K562 (cell line): ENCODE measurements at regions not wholly inside any gene's neighbourhood (a gene's known extent, or its start where the extent isn't known, plus 50 kb on each side); places are given as distances from the start of the nearest gene placed in this dataset.

Experiments used
- ATAC-seq: fragments of 200-7000 bp; cut with Tn5 transposase; 3 replicates; pipeline ENCODE4 v1.9.1; 2020; ENCODE audit warnings: moderate library complexity
- BruUV-seq: library from RNA; stranded (reverse); fragments of 400-500 nt; replicated peaks from 2 replicates; lab custom pipeline; 2021; lab: Mats Ljungman, UMichigan
- CTCF ChIA-PET: fragments of 300-600 bp; formaldehyde crosslinking; extraction: SDS; loops from one replicate; lab custom pipeline; 2021; ENCODE audit warnings: low intra/inter-chr PET ratio; lab: Yijun Ruan, JAX
- POLR2A ChIA-PET: fragments of 300-600, 350-650 bp; sonication (Branson Sonifier 250); formaldehyde crosslinking; extraction: SDS; loops from one replicate; lab custom pipeline; 2021; ENCODE audit warnings: antibody characterized with exemption, inconsistent platforms; lab: Yijun Ruan, JAX
- DNase-seq, 4 experiments: peaks; one replicate each; pipeline versions ENCODE4 v3.0.0 to v3.0.0-alpha.2; 2011 to 2018; ENCODE audit warnings: low spot score in 3 of 4, mixed read lengths in 3 of 4; ENCODE audit errors: extremely low read depth in 1 of 4
- FAIRE-seq: peaks from 2 replicates; lab custom pipeline; 2011; peaks lifted over from hg19 to GRCh38; lab: Jason Lieb, UNC
- H2AFZ ChIP-seq: 2 replicates; pipeline ENCODE4 v1.6.0; 2011; ENCODE audit warnings: low read depth, low read length, control low read depth, inconsistent platforms
- H3K27ac ChIP-seq: fragments of 200-600 bp; 3 replicates; pipeline ENCODE4 v1.8.0; 2011; ENCODE audit warnings: low read depth, mild to moderate bottlenecking, control low read depth, inconsistent platforms, low read length, moderate library complexity, mixed read lengths; ENCODE audit errors: extremely low read depth
- H3K27me3 ChIP-seq, 2 experiments: fragments of 300-600 bp in 1 of 2; 2 replicates in 1 of 2; 3 replicates in 1 of 2; pipeline versions ENCODE4 v1.6.0 to v1.8.0; 2011; ENCODE audit warnings: inconsistent platforms in 2 of 2, low read length in 2 of 2, mild to moderate bottlenecking in 1 of 2, mixed read lengths in 1 of 2, moderate library complexity in 1 of 2; ENCODE audit not compliant: control insufficient read depth in 2 of 2, insufficient read depth in 2 of 2
- H3K36me3 ChIP-seq: fragments of 300-600 bp; 3 replicates; pipeline ENCODE4 v1.8.0; 2011; ENCODE audit warnings: mild to moderate bottlenecking, low read length, inconsistent platforms; ENCODE audit not compliant: control insufficient read depth, insufficient read depth
- H3K4me1 ChIP-seq, 2 experiments: fragments of 200-600 bp in 1 of 2; replicated peaks in 1 of 2; 2 replicates in 1 of 2; 3 replicates in 1 of 2; pipeline versions ENCODE4 v1.5.1 to v1.8.0; 2011; ENCODE audit warnings: inconsistent platforms in 2 of 2, low read length in 2 of 2, mild to moderate bottlenecking in 1 of 2, mixed read lengths in 1 of 2, moderate library complexity in 1 of 2; ENCODE audit not compliant: control insufficient read depth in 2 of 2, insufficient read depth in 2 of 2
- H3K4me2 ChIP-seq: 2 replicates; pipeline ENCODE4 v1.6.1; 2011; ENCODE audit warnings: low read length, control low read depth, inconsistent platforms, mixed read lengths; ENCODE audit not compliant: insufficient read depth
- H3K4me3 ChIP-seq: fragments of 200-600 bp; sonication (generic), shearing (Covaris generic); 2 replicates; pipeline ENCODE4 v1.5.1; 2016; ENCODE audit warnings: control low read depth, inconsistent platforms
- H3K79me2 ChIP-seq: fragments of 200-600 bp; 3 replicates; pipeline ENCODE4 v1.8.0; 2011; ENCODE audit warnings: low read length, inconsistent platforms; ENCODE audit not compliant: control insufficient read depth, insufficient read depth
- H3K9ac ChIP-seq, 2 experiments: 2 replicates each; pipeline versions ENCODE4 v1.6.0 to v1.6.1; 2011; ENCODE audit warnings: low read depth in 2 of 2, low read length in 2 of 2, control low read depth in 1 of 2, inconsistent platforms in 1 of 2, mild to moderate bottlenecking in 1 of 2, mixed read lengths in 1 of 2; ENCODE audit not compliant: insufficient read depth in 1 of 2
- H3K9me1 ChIP-seq: one replicate; pipeline ENCODE4 v1.6.0; 2011; ENCODE audit warnings: inconsistent platforms, mild to moderate bottlenecking, low read length, moderate library complexity; ENCODE audit not compliant: control insufficient read depth, insufficient read depth
- H3K9me3 ChIP-seq: replicated peaks from 2 replicates; pipeline ENCODE4 v1.5.1; 2011; ENCODE audit warnings: low read depth, low read length, inconsistent platforms; ENCODE audit not compliant: control insufficient read depth, insufficient read depth
- H4K20me1 ChIP-seq: replicated peaks from 2 replicates; pipeline ENCODE4 v1.6.1; 2011; ENCODE audit warnings: low read length, inconsistent platforms, mixed read lengths; ENCODE audit not compliant: control insufficient read depth, insufficient read depth
- ARID1B ChIP-seq: fragments of 450-650 bp; IDR thresholded peaks from 2 replicates; pipeline ENCODE4 v1.6.1; 2016; ENCODE audit warnings: antibody characterized with exemption, mild to moderate bottlenecking, inconsistent platforms
- ATF3 ChIP-seq, 2 experiments: fragments of 450-650 bp in 1 of 2; sonication (generic) in 1 of 2; formaldehyde crosslinking in 1 of 2; IDR thresholded peaks in 1 of 2; conservative IDR thresholded peaks in 1 of 2; 2 replicates each; pipeline versions ENCODE4 v1.6.1 to v1.8.1; 2016 to 2023; ENCODE audit warnings: mild to moderate bottlenecking in 2 of 2, moderate library complexity in 2 of 2, inconsistent platforms in 1 of 2, missing genetic modification reagents in 1 of 2
- CTBP1 ChIP-seq: fragments of 450-650 bp; IDR thresholded peaks from 2 replicates; pipeline ENCODE4 v1.6.1; 2016; ENCODE audit warnings: borderline replicate concordance
- DPF2 ChIP-seq: fragments of 450-650 bp; IDR thresholded peaks from 2 replicates; pipeline ENCODE4 v1.6.1; 2016
- ELF4 ChIP-seq: fragments of 450-650 bp; formaldehyde crosslinking; IDR thresholded peaks from 2 replicates; pipeline ENCODE4 v1.4.0; 2022; ENCODE audit warnings: missing genetic modification characterization
- FOSL1 ChIP-seq: fragments of 200-800 bp; sonication (Bioruptor generic); conservative IDR thresholded peaks from 2 replicates; pipeline ENCODE4 v1.6.1; 2016; ENCODE audit warnings: missing genetic modification characterization, missing compliant biosample characterization
- FOXK2 ChIP-seq, 2 experiments: fragments of 450-650 bp; IDR thresholded peaks in 1 of 2; conservative IDR thresholded peaks in 1 of 2; 2 replicates each; pipeline ENCODE4 v1.6.1; 2016; ENCODE audit warnings: low read depth in 2 of 2, mild to moderate bottlenecking in 1 of 2
- GABPA ChIP-seq: fragments of 200-800 bp; sonication (Bioruptor generic); conservative IDR thresholded peaks from 2 replicates; pipeline ENCODE4 v1.6.1; 2016; ENCODE audit warnings: low read depth, missing genetic modification characterization, missing compliant biosample characterization
- JUN ChIP-seq, 2 experiments: sonication (generic) in 1 of 2; formaldehyde crosslinking in 1 of 2; IDR thresholded peaks; 2 replicates each; pipeline versions ENCODE4 v1.6.1 to v1.8.0; 2012 to 2022; ENCODE audit warnings: borderline replicate concordance in 2 of 2, mild to moderate bottlenecking in 2 of 2, improper control_type of control experiment in 1 of 2, low read depth in 1 of 2, low read length in 1 of 2, missing genetic modification reagents in 1 of 2
- JUND ChIP-seq, 2 experiments: IDR thresholded peaks; 2 replicates in 1 of 2; 3 replicates in 1 of 2; pipeline ENCODE4 v1.6.1; 2011; ENCODE audit warnings: borderline replicate concordance in 2 of 2, low read depth in 2 of 2, low read length in 2 of 2, improper control_type of control experiment in 1 of 2, missing biosample characterization in 1 of 2, missing genetic modification characterization in 1 of 2, missing genetic modification reagents in 1 of 2
- MEIS2 ChIP-seq: fragments of 450-650 bp; IDR thresholded peaks from 2 replicates; pipeline ENCODE4 v1.6.1; 2014; ENCODE audit warnings: mild to moderate bottlenecking; ENCODE audit not compliant: partially characterized antibody
- PKNOX1 ChIP-seq: fragments of 450-650 bp; IDR thresholded peaks from 2 replicates; pipeline ENCODE4 v1.6.1; 2016
- POLR2A ChIP-seq: fragments of 450-650 bp; conservative IDR thresholded peaks from 2 replicates; pipeline ENCODE4 v1.6.1; 2016
- SMARCE1 ChIP-seq: fragments of 450-650 bp; IDR thresholded peaks from 2 replicates; pipeline ENCODE4 v1.7.1; 2016; ENCODE audit warnings: mild to moderate bottlenecking
- ZBTB9 ChIP-seq: fragments of 450-650 bp; formaldehyde crosslinking; IDR thresholded peaks from 2 replicates; pipeline ENCODE4 v1.4.0; 2020; ENCODE audit warnings: mild to moderate bottlenecking, moderate library complexity
- ZEB2 ChIP-seq: fragments of 450-650 bp; IDR thresholded peaks from 2 replicates; pipeline ENCODE4 v1.6.1; 2016
- WGBS: fragments of 100-300 bp; shearing (Covaris generic); methylation state at CpG from one replicate; pipeline ENCODE4 v1.1.6; 2016; ENCODE audit warnings: low coverage, mixed read lengths; ENCODE audit not compliant: insufficient coverage; ENCODE audit errors: missing lambda C conversion rate; 5-methylcytosine and 5-hydroxymethylcytosine counted together
- in situ Hi-C: fragments of 300-500 bp; cut with MboI; formaldehyde crosslinking; loops from 4 replicates; pipeline ENCODE4 v1.15.0; 2018; ENCODE audit warnings: inconsistent platforms, mixed read lengths
- intact Hi-C: fragments of 100-400 bp; cut with micrococcal nuclease; formaldehyde crosslinking; loops from 2 replicates; pipeline ENCODE4 v1.14.2; 2022
- TF ChIP-seq, protein P1 (sequence below): fragments of 250-450 bp; sonication (Bioruptor Pico); IDR thresholded peaks from 2 replicates; pipeline ENCODE4 v1.9.0; 2021; ENCODE audit warnings: mild to moderate bottlenecking, inconsistent platforms

GRCh38 chr12:92055877-92056276, 89.8 kb downstream of the BTG1 start:
- H3K79me2 ChIP-seq, result no peaks in the 10 kb centered on the region
- no peak overlapping the region for H3K4me2 ChIP-seq
- no peak overlapping the region for H3K9ac ChIP-seq
- BruUV-seq, result no TSS peak
- no peaks in the 10 kb centered on the region for H3K36me3 ChIP-seq
- DNase-seq, result peak in 1 of 4 experiments; percentile 15
- H3K27me3 ChIP-seq, result no peaks in the 10 kb centered on the region
- no peaks in the 10 kb centered on the region for H3K9me1 ChIP-seq
- H3K9me3 ChIP-seq, result no peaks in the 10 kb centered on the region
- FAIRE-seq, result no peak
- intact Hi-C loops, result no loop called here
- H3K4me3 ChIP-seq, result no peak overlapping the region
- ChIA-PET CTCF (no interaction called here), POLR2A (interaction anchor here (0.7 to 1.6 kb wide), 3 partner anchors 11 to 174 kb away, joined by 3 to 5 read pairs (median 4); no protein-coding TSS in a partner anchor)
- H2AFZ ChIP-seq, result 0 out of 2 replicates have a peak overlapping the region, but pooled peaks have one; percentile 30
- ATAC-seq, result peak; percentile 49; the same call in 2 of the 3 replicates
- no peak overlapping the region for H3K27ac ChIP-seq
- no peaks in the 10 kb centered on the region for H4K20me1 ChIP-seq
- no peaks in the 10 kb centered on the region; a peak in 2 of 5 replicates for H3K4me1 ChIP-seq
- in situ Hi-C loops, result no loop called here
- 13% methylated on average over 4 of the region's 4 CpGs for WGBS
- TF ChIP-seq FOXK2 (conservative IDR thresholded peaks at IDR 0.05 in 1 of 2, IDR thresholded peaks at IDR 0.05 in 1 of 2; ENCODE audit: low read depth in 2 of 2), result peak; percentile 47 to 57; a peak in 2 of 4 replicates
- TF ChIP-seq ZEB2, result peak; percentile 80
- peak; percentile 62; the same call in 1 of the 2 replicates for TF ChIP-seq ATF3 (IDR thresholded peaks at IDR 0.05)
- TF ChIP-seq ATF3 (CRISPR knock-in tag; conservative IDR thresholded peaks at IDR 0.05), result no peak
- peak; percentile 43; the same call in 1 of the 2 replicates for TF ChIP-seq CTBP1
- peak; percentile 42; the same call in 1 of the 2 replicates for TF ChIP-seq SMARCE1
- 0 out of 2 replicates have a peak, but pooled peaks have one; percentile 21 for TF ChIP-seq PKNOX1
- TF ChIP-seq ARID1B, result peak; percentile 39; the same call in 1 of the 2 replicates
- no peak for TF ChIP-seq GABPA (tag)
- TF ChIP-seq MEIS2, result peak; percentile 26
- peak; percentile 45; the same call in 1 of the 2 replicates for TF ChIP-seq DPF2
- TF ChIP-seq ELF4 (CRISPR knock-in tag), result no peak
- TF ChIP-seq, protein P1, sequence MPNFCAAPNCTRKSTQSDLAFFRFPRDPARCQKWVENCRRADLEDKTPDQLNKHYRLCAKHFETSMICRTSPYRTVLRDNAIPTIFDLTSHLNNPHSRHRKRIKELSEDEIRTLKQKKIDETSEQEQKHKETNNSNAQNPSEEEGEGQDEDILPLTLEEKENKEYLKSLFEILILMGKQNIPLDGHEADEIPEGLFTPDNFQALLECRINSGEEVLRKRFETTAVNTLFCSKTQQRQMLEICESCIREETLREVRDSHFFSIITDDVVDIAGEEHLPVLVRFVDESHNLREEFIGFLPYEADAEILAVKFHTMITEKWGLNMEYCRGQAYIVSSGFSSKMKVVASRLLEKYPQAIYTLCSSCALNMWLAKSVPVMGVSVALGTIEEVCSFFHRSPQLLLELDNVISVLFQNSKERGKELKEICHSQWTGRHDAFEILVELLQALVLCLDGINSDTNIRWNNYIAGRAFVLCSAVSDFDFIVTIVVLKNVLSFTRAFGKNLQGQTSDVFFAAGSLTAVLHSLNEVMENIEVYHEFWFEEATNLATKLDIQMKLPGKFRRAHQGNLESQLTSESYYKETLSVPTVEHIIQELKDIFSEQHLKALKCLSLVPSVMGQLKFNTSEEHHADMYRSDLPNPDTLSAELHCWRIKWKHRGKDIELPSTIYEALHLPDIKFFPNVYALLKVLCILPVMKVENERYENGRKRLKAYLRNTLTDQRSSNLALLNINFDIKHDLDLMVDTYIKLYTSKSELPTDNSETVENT (CRISPR knock-in tag), result no peak
- TF ChIP-seq ZBTB9 (CRISPR knock-in tag), result no peak
- peak; percentile 47; the same call in 1 of the 2 replicates for TF ChIP-seq JUN (IDR thresholded peaks at IDR 0.05; ENCODE audit: borderline replicate concordance, low read depth, low read length)
- no peak for TF ChIP-seq JUN (CRISPR knock-in tag; IDR thresholded peaks at IDR 0.05; ENCODE audit: borderline replicate concordance)
- TF ChIP-seq POLR2A, result no peak
- TF ChIP-seq FOSL1 (tag), result peak; percentile 59; the same call in 1 of the 2 replicates
- peak; percentile 89 for TF ChIP-seq JUND (IDR thresholded peaks at IDR 0.05; ENCODE audit: borderline replicate concordance, low read depth, low read length)
- peak; percentile 80; the same call in 1 of the 3 replicates for TF ChIP-seq JUND (tag; IDR thresholded peaks at IDR 0.05; ENCODE audit: borderline replicate concordance, low read depth, low read length)
